B cell (primary cell): ENCODE measurements at regions not wholly inside any gene's neighbourhood (a gene's known extent, or its start where the extent isn't known, plus 50 kb on each side); places are given as distances from the start of the nearest gene placed in this dataset.

Experiments used
- ATAC-seq: fragments of 200-7000 bp; cut with Tn5 transposase; one replicate; pipeline ENCODE4 v1.10.0; 2021; ENCODE audit warnings: low read depth, mild to moderate bottlenecking, moderate number of reproducible peaks, moderate library complexity
- CTCF ChIA-PET: fragments of 350-600 bp; sonication (Branson Sonifier 250); formaldehyde crosslinking; loops from one replicate; lab custom pipeline; 2021; ENCODE audit warnings: antibody characterized with exemption, inconsistent platforms; lab: Charles Lee
- POLR2A ChIA-PET: fragments of 350-600 bp; sonication (Branson Sonifier 250); formaldehyde crosslinking; loops from one replicate; lab custom pipeline; 2021; ENCODE audit warnings: antibody characterized with exemption; lab: Charles Lee
- DNase-seq: peaks from one replicate; pipeline ENCODE4 v3.0.0; 2013
- H2AFZ ChIP-seq: 2 replicates; pipeline ENCODE4 v1.6.1; 2012; ENCODE audit warnings: mild to moderate bottlenecking, low read depth, low read length; ENCODE audit not compliant: insufficient read depth, poor library complexity, severe bottlenecking
- H3K27ac ChIP-seq, 2 donors: 1 replicate in 1 of 2; 2 replicates in 1 of 2; pipeline ENCODE4 v1.5.1; 2012 to 2013; ENCODE audit warnings: low read length in 2 of 2, mild to moderate bottlenecking in 2 of 2, moderate library complexity in 1 of 2
- H3K27me3 ChIP-seq, 4 experiments: fragments of 200-600 bp in 1 of 4; sonication (generic) in 1 of 4; replicated peaks in 1 of 4; 1 replicate in 2 of 4; 2 replicates in 2 of 4; pipeline versions ENCODE4 v1.6.1 to v1.7.0; 2013 to 2016; ENCODE audit warnings: low read length in 3 of 4, mild to moderate bottlenecking in 2 of 4, mixed read lengths in 1 of 4, moderate library complexity in 1 of 4; ENCODE audit not compliant: insufficient read depth in 4 of 4, control insufficient read depth in 3 of 4; ENCODE audit errors: control extremely low read depth in 1 of 4
- H3K36me3 ChIP-seq, 2 experiments: replicated peaks in 1 of 2; 1 replicate in 1 of 2; 2 replicates in 1 of 2; pipeline versions ENCODE4 v1.6.1 to v1.7.1; 2013; ENCODE audit warnings: low read length in 1 of 2; ENCODE audit not compliant: insufficient read depth in 2 of 2, control insufficient read depth in 1 of 2; ENCODE audit errors: control extremely low read depth in 1 of 2, extremely low read depth in 1 of 2
- H3K4me1 ChIP-seq, 2 donors: fragments of 200-600 bp in 1 of 2; sonication (generic) in 1 of 2; 1 replicate in 1 of 2; 2 replicates in 1 of 2; pipeline versions ENCODE4 v1.5.1 to v1.6.1; 2013 to 2017; ENCODE audit warnings: low read length in 2 of 2; ENCODE audit not compliant: control insufficient read depth in 2 of 2, insufficient read depth in 2 of 2
- H3K4me2 ChIP-seq: replicated peaks from 2 replicates; pipeline ENCODE3; 2012; ENCODE audit warnings: mild to moderate bottlenecking, low read depth, low read length; ENCODE audit not compliant: poor library complexity, severe bottlenecking
- H3K4me3 ChIP-seq, 5 experiments: fragments of 200-600 bp in 1 of 5; sonication (generic) in 1 of 5; 1 replicate in 3 of 5; 2 replicates in 2 of 5; pipeline versions ENCODE4 v1.5.1 to v1.7.0; 2011 to 2016; ENCODE audit warnings: low read length in 4 of 5, mild to moderate bottlenecking in 4 of 5, low read depth in 2 of 5, control low read depth in 1 of 5, moderate library complexity in 1 of 5; ENCODE audit not compliant: insufficient read depth in 1 of 5; ENCODE audit errors: control extremely low read depth in 1 of 5, extremely low read depth in 1 of 5
- H3K79me2 ChIP-seq: fragments of 200-600 bp; sonication (generic); one replicate; pipeline ENCODE4 v1.6.0; 2016; ENCODE audit warnings: low read length; ENCODE audit not compliant: control insufficient read depth, insufficient read depth
- H3K9ac ChIP-seq: fragments of 200-600 bp; sonication (generic); 2 replicates; pipeline ENCODE4 v1.6.1; 2017; ENCODE audit warnings: mild to moderate bottlenecking, low read length, moderate library complexity
- H3K9me3 ChIP-seq, 3 donors: one replicate each; pipeline versions ENCODE4 v1.6.1 to v1.7.1; 2013; ENCODE audit warnings: low read length in 2 of 3; ENCODE audit not compliant: control insufficient read depth in 2 of 3, insufficient read depth in 1 of 3; ENCODE audit errors: control extremely low read depth in 1 of 3
- H4K20me1 ChIP-seq: 2 replicates; pipeline ENCODE4 v1.6.0; 2012; ENCODE audit warnings: mild to moderate bottlenecking, low read length; ENCODE audit not compliant: insufficient read depth, control insufficient read depth, poor library complexity, severe bottlenecking
- H3K27ac Mint-ChIP-seq: one replicate; pipeline ENCODE4 v1.8.0; 2021; ENCODE audit warnings: mixed read lengths
- H3K27me3 Mint-ChIP-seq: one replicate; pipeline ENCODE4 v1.8.0; 2021; ENCODE audit warnings: mixed read lengths
- H3K4me1 Mint-ChIP-seq: one replicate; pipeline ENCODE4 v1.8.0; 2021; ENCODE audit warnings: mixed read lengths
- H3K4me3 Mint-ChIP-seq: one replicate; pipeline ENCODE4 v1.8.0; 2021; ENCODE audit warnings: mixed read lengths
- H3K9me3 Mint-ChIP-seq: one replicate; pipeline ENCODE4 v1.8.0; 2022; ENCODE audit warnings: mixed read lengths; ENCODE audit not compliant: insufficient read depth
- CTCF ChIP-seq: fragments of 200-600 bp; IDR thresholded peaks from one replicate; pipeline ENCODE4 v1.8.0; 2022; ENCODE audit warnings: antibody characterized with exemption, mild to moderate bottlenecking
- EZH2 ChIP-seq: IDR thresholded peaks from 2 replicates; pipeline ENCODE4 v1.6.1; 2012; ENCODE audit warnings: borderline replicate concordance, low read depth, mild to moderate bottlenecking, moderate library complexity, low read length; ENCODE audit not compliant: insufficient read depth, poor library complexity, severe bottlenecking
- WGBS: methylation state at CpG from one replicate; pipeline ENCODE4 v1.1.5; 2013; ENCODE audit warnings: missing lambda C conversion rate; ENCODE audit not compliant: insufficient coverage; 5-methylcytosine and 5-hydroxymethylcytosine counted together
- intact Hi-C: fragments of 100-400 bp; cut with micrococcal nuclease; formaldehyde crosslinking; loops from one replicate; pipeline ENCODE4 v1.10.0; 2022

GRCh38 chr12:92560713-92561542 lies 141.9 kb upstream of the PLEKHG7 start:
- H3K36me3 ChIP-seq, result no peaks in the 10 kb centered on the region
- TF ChIP-seq CTCF (no peak), EZH2 (no peak)
- H3K9ac ChIP-seq, result no peak overlapping the region
- no peaks in the 10 kb centered on the region for H4K20me1 ChIP-seq
- ATAC-seq (no peak), DNase-seq (no peak)
- H3K9me3 ChIP-seq, result peaks cover 0 to 5% (median 0%) of the 10 kb centered on the region in 3 donors
- H3K27ac ChIP-seq, result no peak overlapping the region
- no peaks in the 10 kb centered on the region for H3K27me3 ChIP-seq
- H3K79me2 ChIP-seq, result peaks cover 8% of the 10 kb centered on the region
- H3K4me3 Mint-ChIP-seq, result peak overlapping the region; percentile 27
- peaks cover 3% of the 10 kb centered on the region for H3K9me3 Mint-ChIP-seq
- ChIA-PET POLR2A (interaction anchor here (0.7 kb wide), 1 partner anchor 17 kb away, joined by 3 read pairs; no protein-coding TSS in a partner anchor), CTCF (interaction anchor here (1.1 to 1.6 kb wide), 2 partner anchors 90 to 197 kb away, joined by 3 read pairs; no protein-coding TSS in a partner anchor)
- peak overlapping the region; percentile 45 for H3K4me2 ChIP-seq
- no peaks in the 10 kb centered on the region for H3K27me3 Mint-ChIP-seq
- peak overlapping the region; percentile 54 for H2AFZ ChIP-seq
- H3K4me1 ChIP-seq, result peaks cover 59 to 63% of the 10 kb centered on the region in 2 donors
- H3K27ac Mint-ChIP-seq, result peak overlapping the region; percentile 50
- 100% methylated on average over 2 of the region's 6 CpGs for WGBS
- H3K4me1 Mint-ChIP-seq, result peaks cover 86% of the 10 kb centered on the region
- intact Hi-C loops, result no loop called here
- H3K4me3 ChIP-seq, result no peak overlapping the region

- H3K9ac ChIP-seq, result no peak overlapping the region
- peak overlapping the region in 1 of 2 donors; percentile 73 for H3K27ac ChIP-seq
- H3K27me3 ChIP-seq, result no peaks in the 10 kb centered on the region
- H3K36me3 ChIP-seq, result no peaks in the 10 kb centered on the region
- H3K4me1 ChIP-seq, result peaks cover 59 to 68% of the 10 kb centered on the region in 2 donors
- H3K27ac Mint-ChIP-seq, result peak overlapping the region; percentile 77
- H3K79me2 ChIP-seq, result peaks cover 4% of the 10 kb centered on the region
- H3K27me3 Mint-ChIP-seq, result no peaks in the 10 kb centered on the region
- no peaks in the 10 kb centered on the region for H4K20me1 ChIP-seq
- peaks cover 0 to 5% (median 0%) of the 10 kb centered on the region in 3 donors for H3K9me3 ChIP-seq
- peak overlapping the region; percentile 41 for H2AFZ ChIP-seq
- H3K9me3 Mint-ChIP-seq, result no peaks in the 10 kb centered on the region
- ChIA-PET POLR2A (no interaction called here), CTCF (interaction anchor here (1.1 kb wide), 2 partner anchors 10 to 11 kb away, joined by 3 to 4 read pairs; no protein-coding TSS in a partner anchor)
- TF ChIP-seq EZH2, result no peak
- no peak for TF ChIP-seq CTCF
- ATAC-seq (no peak), DNase-seq (no peak)
- peak overlapping the region; percentile 64 for H3K4me3 Mint-ChIP-seq
- H3K4me2 ChIP-seq, result peak overlapping the region; percentile 59
- intact Hi-C loops, result loop anchor here (5.0 kb wide), 3 partner anchors 57 to 112 kb away; no protein-coding TSS in a partner anchor
- WGBS, result no CpG with 5 or more reads among the region's 2 CpGs
- H3K4me3 ChIP-seq, result no peak overlapping the region
- H3K4me1 Mint-ChIP-seq, result peaks cover 85% of the 10 kb centered on the region
Measured at GRCh38 chr12:92558806-92559205, 144.0 kb upstream of the PLEKHG7 start.
